ENCODE measurements at regions not wholly inside any gene's neighbourhood (a gene's known extent, or its start where the extent isn't known, plus 50 kb on each side); places are given as distances from the start of the nearest gene placed in this dataset.
"Not testable (repeated sequence)": the region's sequence is repeated elsewhere in the genome, so short reads cannot be mapped to it uniquely, and the experiment has no call there.

- H3K4me1 ChIP-seq (ENCODE audit: control insufficient read depth in 3 of 3, insufficient read depth in 3 of 3, low read length in 3 of 3) = no peaks in the 10 kb centered on the region
- no peak overlapping the region for H3K4me3 ChIP-seq (ENCODE audit: low read length in 3 of 3)
- no peak overlapping the region for H3K27ac ChIP-seq (ENCODE audit: low read depth, low read length)
- H3K9me3 ChIP-seq (ENCODE audit: control insufficient read depth in 3 of 3, low read length in 3 of 3) = no peaks in the 10 kb centered on the region
- H3K36me3 ChIP-seq (ENCODE audit: control insufficient read depth in 3 of 3, insufficient read depth in 3 of 3, low read length in 3 of 3) = no peaks in the 10 kb centered on the region
- no peak overlapping the region for H3K9ac ChIP-seq (ENCODE audit: low read depth in 1 of 3, low read length in 3 of 3)
- no peaks in the 10 kb centered on the region for H3K27me3 ChIP-seq (ENCODE audit: control insufficient read depth in 3 of 3, insufficient read depth in 3 of 3, low read length in 3 of 3)
Measured at GRCh38 chr11:34787348-34787747, 128.8 kb downstream of the APIP start.

GRCh38 chr11:34784318-34784841 lies 131.8 kb downstream of the APIP start:
- Histone ChIP-seq H3K36me3 (ENCODE audit: control insufficient read depth in 3 of 3, insufficient read depth in 3 of 3, low read length in 3 of 3) (no peaks in the 10 kb centered on the region), H3K9me3 (ENCODE audit: control insufficient read depth in 3 of 3, low read length in 3 of 3) (no peaks in the 10 kb centered on the region), H3K4me3 (ENCODE audit: low read length in 3 of 3) (no peak overlapping the region), H3K27me3 (ENCODE audit: control insufficient read depth in 3 of 3, insufficient read depth in 3 of 3, low read length in 3 of 3) (no peaks in the 10 kb centered on the region), H3K9ac (ENCODE audit: low read depth in 1 of 3, low read length in 3 of 3) (no peak overlapping the region), H3K4me1 (ENCODE audit: control insufficient read depth in 3 of 3, insufficient read depth in 3 of 3, low read length in 3 of 3) (no peaks in the 10 kb centered on the region), H3K27ac (ENCODE audit: low read depth, low read length) (no peak overlapping the region)

- H3K27me3 ChIP-seq (ENCODE audit: control insufficient read depth in 3 of 3, insufficient read depth in 3 of 3, low read length in 3 of 3) = no peaks in the 10 kb centered on the region
- H3K4me3 ChIP-seq (ENCODE audit: low read length in 3 of 3) = no peak overlapping the region
- no peak overlapping the region for H3K9ac ChIP-seq (ENCODE audit: low read depth in 1 of 3, low read length in 3 of 3)
- no peaks in the 10 kb centered on the region for H3K4me1 ChIP-seq (ENCODE audit: control insufficient read depth in 3 of 3, insufficient read depth in 3 of 3, low read length in 3 of 3)
- no peaks in the 10 kb centered on the region for H3K9me3 ChIP-seq (ENCODE audit: control insufficient read depth in 3 of 3, low read length in 3 of 3)
- H3K27ac ChIP-seq (ENCODE audit: low read depth, low read length) = no peak overlapping the region
- H3K36me3 ChIP-seq (ENCODE audit: control insufficient read depth in 3 of 3, insufficient read depth in 3 of 3, low read length in 3 of 3) = no peaks in the 10 kb centered on the region
Measured at GRCh38 chr11:34783816-34784317, 132.3 kb downstream of the APIP start.

- not testable (repeated sequence) for H3K27ac ChIP-seq (ENCODE audit: low read depth, low read length); H3K4me1 ChIP-seq (ENCODE audit: control insufficient read depth in 3 of 3, insufficient read depth in 3 of 3, low read length in 3 of 3); H3K4me3 ChIP-seq (ENCODE audit: low read length in 3 of 3); H3K36me3 ChIP-seq (ENCODE audit: control insufficient read depth in 3 of 3, insufficient read depth in 3 of 3, low read length in 3 of 3); H3K27me3 ChIP-seq (ENCODE audit: control insufficient read depth in 3 of 3, insufficient read depth in 3 of 3, low read length in 3 of 3); H3K9ac ChIP-seq (ENCODE audit: low read depth in 1 of 3, low read length in 3 of 3); H3K9me3 ChIP-seq (ENCODE audit: control insufficient read depth in 3 of 3, low read length in 3 of 3)
Measured at GRCh38 chr11:34781826-34782225, 134.4 kb downstream of the APIP start.

- H3K36me3 ChIP-seq (ENCODE audit: control insufficient read depth in 3 of 3, insufficient read depth in 3 of 3, low read length in 3 of 3) = no peaks in the 10 kb centered on the region
- no peaks in the 10 kb centered on the region for H3K4me1 ChIP-seq (ENCODE audit: control insufficient read depth in 3 of 3, insufficient read depth in 3 of 3, low read length in 3 of 3)
- no peaks in the 10 kb centered on the region for H3K27me3 ChIP-seq (ENCODE audit: control insufficient read depth in 3 of 3, insufficient read depth in 3 of 3, low read length in 3 of 3)
- H3K4me3 ChIP-seq (ENCODE audit: low read length in 3 of 3) = no peak overlapping the region
- H3K9me3 ChIP-seq (ENCODE audit: control insufficient read depth in 3 of 3, low read length in 3 of 3) = no peaks in the 10 kb centered on the region
- no peak overlapping the region for H3K27ac ChIP-seq (ENCODE audit: low read depth, low read length)
- H3K9ac ChIP-seq (ENCODE audit: low read depth in 1 of 3, low read length in 3 of 3) = no peak overlapping the region
Measured at GRCh38 chr11:34775417-34775888, 140.7 kb downstream of the APIP start.

GRCh38 chr11:34774604-34775003 lies 141.6 kb downstream of the APIP start:
- H3K9me3 ChIP-seq (ENCODE audit: control insufficient read depth in 3 of 3, low read length in 3 of 3) = no peaks in the 10 kb centered on the region

GRCh38 chr11:34773826-34774225 lies 142.4 kb downstream of the APIP start:
- Histone ChIP-seq H3K36me3 (ENCODE audit: control insufficient read depth in 3 of 3, insufficient read depth in 3 of 3, low read length in 3 of 3) (no peaks in the 10 kb centered on the region), H3K27ac (ENCODE audit: low read depth, low read length) (no peak overlapping the region)

More at GRCh38 chr11:34774604-34775003, 141.6 kb downstream of the APIP start:
- Histone ChIP-seq H3K27ac (ENCODE audit: low read depth, low read length) (no peak overlapping the region), H3K36me3 (ENCODE audit: control insufficient read depth in 3 of 3, insufficient read depth in 3 of 3, low read length in 3 of 3) (no peaks in the 10 kb centered on the region), H3K4me1 (ENCODE audit: control insufficient read depth in 3 of 3, insufficient read depth in 3 of 3, low read length in 3 of 3) (no peaks in the 10 kb centered on the region), H3K4me3 (ENCODE audit: low read length in 3 of 3) (no peak overlapping the region), H3K9ac (ENCODE audit: low read depth in 1 of 3, low read length in 3 of 3) (no peak overlapping the region), H3K27me3 (ENCODE audit: control insufficient read depth in 3 of 3, insufficient read depth in 3 of 3, low read length in 3 of 3) (peaks cover 0 to 5% (median 0%) of the 10 kb centered on the region in 3 donors)

GRCh38 chr11:34773211-34773610 lies 143.0 kb downstream of the APIP start:
- Histone ChIP-seq H3K36me3 (ENCODE audit: control insufficient read depth in 3 of 3, insufficient read depth in 3 of 3, low read length in 3 of 3) (no peaks in the 10 kb centered on the region), H3K9me3 (ENCODE audit: control insufficient read depth in 3 of 3, low read length in 3 of 3) (peaks cover 0 to 4% (median 0%) of the 10 kb centered on the region in 3 donors), H3K4me3 (ENCODE audit: low read length in 3 of 3) (no peak overlapping the region), H3K9ac (ENCODE audit: low read depth in 1 of 3, low read length in 3 of 3) (no peak overlapping the region), H3K27me3 (ENCODE audit: control insufficient read depth in 3 of 3, insufficient read depth in 3 of 3, low read length in 3 of 3) (peaks cover 0 to 5% (median 0%) of the 10 kb centered on the region in 3 donors), H3K4me1 (ENCODE audit: control insufficient read depth in 3 of 3, insufficient read depth in 3 of 3, low read length in 3 of 3) (no peaks in the 10 kb centered on the region), H3K27ac (ENCODE audit: low read depth, low read length) (no peak overlapping the region)

More at GRCh38 chr11:34773826-34774225, 142.4 kb downstream of the APIP start:
- no peak overlapping the region for H3K4me3 ChIP-seq (ENCODE audit: low read length in 3 of 3)
- no peak overlapping the region for H3K9ac ChIP-seq (ENCODE audit: low read depth in 1 of 3, low read length in 3 of 3)
- peaks cover 0 to 5% (median 0%) of the 10 kb centered on the region in 3 donors for H3K27me3 ChIP-seq (ENCODE audit: control insufficient read depth in 3 of 3, insufficient read depth in 3 of 3, low read length in 3 of 3)
- H3K9me3 ChIP-seq (ENCODE audit: control insufficient read depth in 3 of 3, low read length in 3 of 3) = peaks cover 0 to 2% (median 0%) of the 10 kb centered on the region in 3 donors
- H3K4me1 ChIP-seq (ENCODE audit: control insufficient read depth in 3 of 3, insufficient read depth in 3 of 3, low read length in 3 of 3) = no peaks in the 10 kb centered on the region

- H3K9ac ChIP-seq (ENCODE audit: low read depth in 1 of 3, low read length in 3 of 3) = no peak overlapping the region
- H3K36me3 ChIP-seq (ENCODE audit: control insufficient read depth in 3 of 3, insufficient read depth in 3 of 3, low read length in 3 of 3) = no peaks in the 10 kb centered on the region
- H3K27me3 ChIP-seq (ENCODE audit: control insufficient read depth in 3 of 3, insufficient read depth in 3 of 3, low read length in 3 of 3) = peaks cover 0 to 5% (median 0%) of the 10 kb centered on the region in 3 donors
- no peak overlapping the region for H3K27ac ChIP-seq (ENCODE audit: low read depth, low read length)
- H3K4me1 ChIP-seq (ENCODE audit: control insufficient read depth in 3 of 3, insufficient read depth in 3 of 3, low read length in 3 of 3) = no peaks in the 10 kb centered on the region
- H3K4me3 ChIP-seq (ENCODE audit: low read length in 3 of 3) = no peak overlapping the region
- H3K9me3 ChIP-seq (ENCODE audit: control insufficient read depth in 3 of 3, low read length in 3 of 3) = peaks cover 0 to 4% (median 2%) of the 10 kb centered on the region in 3 donors
Measured at GRCh38 chr11:34770111-34770510, 146.1 kb downstream of the APIP start.

- Histone ChIP-seq H3K36me3 (ENCODE audit: control insufficient read depth in 3 of 3, insufficient read depth in 3 of 3, low read length in 3 of 3) (no peaks in the 10 kb centered on the region), H3K27ac (ENCODE audit: low read depth, low read length) (no peak overlapping the region), H3K9me3 (ENCODE audit: control insufficient read depth in 3 of 3, low read length in 3 of 3) (peaks cover 0 to 4% (median 2%) of the 10 kb centered on the region in 3 donors), H3K4me1 (ENCODE audit: control insufficient read depth in 3 of 3, insufficient read depth in 3 of 3, low read length in 3 of 3) (no peaks in the 10 kb centered on the region), H3K9ac (ENCODE audit: low read depth in 1 of 3, low read length in 3 of 3) (no peak overlapping the region), H3K4me3 (ENCODE audit: low read length in 3 of 3) (no peak overlapping the region), H3K27me3 (ENCODE audit: control insufficient read depth in 3 of 3, insufficient read depth in 3 of 3, low read length in 3 of 3) (peaks cover 0 to 5% (median 0%) of the 10 kb centered on the region in 3 donors)
Measured at GRCh38 chr11:34769224-34769623, 147.0 kb downstream of the APIP start.

Measured in skeletal muscle tissue (tissue), 3 donors.